K562 (cell line): ENCODE measurements at regions not wholly inside any gene's neighbourhood (a gene's known extent, or its start where the extent isn't known, plus 50 kb on each side); places are given as distances from the start of the nearest gene placed in this dataset.
A peak's percentile ranks its signal among the peaks of the same experiment; 100 is the strongest.
"Not testable (repeated sequence)": the region's sequence is repeated elsewhere in the genome, so short reads cannot be mapped to it uniquely, and the experiment has no call there.

Experiments used
- ATAC-seq: fragments of 200-7000 bp; cut with Tn5 transposase; 3 replicates; pipeline ENCODE4 v1.9.1; 2020; ENCODE audit warnings: moderate library complexity
- BruUV-seq: library from RNA; stranded (reverse); fragments of 400-500 nt; replicated peaks from 2 replicates; lab custom pipeline; 2021; lab: Mats Ljungman, UMichigan
- CTCF ChIA-PET: fragments of 300-600 bp; formaldehyde crosslinking; extraction: SDS; loops from one replicate; lab custom pipeline; 2021; ENCODE audit warnings: low intra/inter-chr PET ratio; lab: Yijun Ruan, JAX
- POLR2A ChIA-PET: fragments of 300-600, 350-650 bp; sonication (Branson Sonifier 250); formaldehyde crosslinking; extraction: SDS; loops from one replicate; lab custom pipeline; 2021; ENCODE audit warnings: antibody characterized with exemption, inconsistent platforms; lab: Yijun Ruan, JAX
- DNase-seq, 4 experiments: peaks; one replicate each; pipeline versions ENCODE4 v3.0.0 to v3.0.0-alpha.2; 2011 to 2018; ENCODE audit warnings: low spot score in 3 of 4, mixed read lengths in 3 of 4; ENCODE audit errors: extremely low read depth in 1 of 4
- FAIRE-seq: peaks from 2 replicates; lab custom pipeline; 2011; peaks lifted over from hg19 to GRCh38; lab: Jason Lieb, UNC
- H2AFZ ChIP-seq: 2 replicates; pipeline ENCODE4 v1.6.0; 2011; ENCODE audit warnings: low read depth, low read length, control low read depth, inconsistent platforms
- H3K27ac ChIP-seq: fragments of 200-600 bp; 3 replicates; pipeline ENCODE4 v1.8.0; 2011; ENCODE audit warnings: low read depth, mild to moderate bottlenecking, control low read depth, inconsistent platforms, low read length, moderate library complexity, mixed read lengths; ENCODE audit errors: extremely low read depth
- H3K27me3 ChIP-seq, 2 experiments: fragments of 300-600 bp in 1 of 2; 2 replicates in 1 of 2; 3 replicates in 1 of 2; pipeline versions ENCODE4 v1.6.0 to v1.8.0; 2011; ENCODE audit warnings: inconsistent platforms in 2 of 2, low read length in 2 of 2, mild to moderate bottlenecking in 1 of 2, mixed read lengths in 1 of 2, moderate library complexity in 1 of 2; ENCODE audit not compliant: control insufficient read depth in 2 of 2, insufficient read depth in 2 of 2
- H3K36me3 ChIP-seq: fragments of 300-600 bp; 3 replicates; pipeline ENCODE4 v1.8.0; 2011; ENCODE audit warnings: mild to moderate bottlenecking, low read length, inconsistent platforms; ENCODE audit not compliant: control insufficient read depth, insufficient read depth
- H3K4me1 ChIP-seq, 2 experiments: fragments of 200-600 bp in 1 of 2; replicated peaks in 1 of 2; 2 replicates in 1 of 2; 3 replicates in 1 of 2; pipeline versions ENCODE4 v1.5.1 to v1.8.0; 2011; ENCODE audit warnings: inconsistent platforms in 2 of 2, low read length in 2 of 2, mild to moderate bottlenecking in 1 of 2, mixed read lengths in 1 of 2, moderate library complexity in 1 of 2; ENCODE audit not compliant: control insufficient read depth in 2 of 2, insufficient read depth in 2 of 2
- H3K4me2 ChIP-seq: 2 replicates; pipeline ENCODE4 v1.6.1; 2011; ENCODE audit warnings: low read length, control low read depth, inconsistent platforms, mixed read lengths; ENCODE audit not compliant: insufficient read depth
- H3K4me3 ChIP-seq: fragments of 200-600 bp; sonication (generic), shearing (Covaris generic); 2 replicates; pipeline ENCODE4 v1.5.1; 2016; ENCODE audit warnings: control low read depth, inconsistent platforms
- H3K79me2 ChIP-seq: fragments of 200-600 bp; 3 replicates; pipeline ENCODE4 v1.8.0; 2011; ENCODE audit warnings: low read length, inconsistent platforms; ENCODE audit not compliant: control insufficient read depth, insufficient read depth
- H3K9ac ChIP-seq, 2 experiments: 2 replicates each; pipeline versions ENCODE4 v1.6.0 to v1.6.1; 2011; ENCODE audit warnings: low read depth in 2 of 2, low read length in 2 of 2, control low read depth in 1 of 2, inconsistent platforms in 1 of 2, mild to moderate bottlenecking in 1 of 2, mixed read lengths in 1 of 2; ENCODE audit not compliant: insufficient read depth in 1 of 2
- H3K9me1 ChIP-seq: one replicate; pipeline ENCODE4 v1.6.0; 2011; ENCODE audit warnings: inconsistent platforms, mild to moderate bottlenecking, low read length, moderate library complexity; ENCODE audit not compliant: control insufficient read depth, insufficient read depth
- H3K9me3 ChIP-seq: replicated peaks from 2 replicates; pipeline ENCODE4 v1.5.1; 2011; ENCODE audit warnings: low read depth, low read length, inconsistent platforms; ENCODE audit not compliant: control insufficient read depth, insufficient read depth
- H4K20me1 ChIP-seq: replicated peaks from 2 replicates; pipeline ENCODE4 v1.6.1; 2011; ENCODE audit warnings: low read length, inconsistent platforms, mixed read lengths; ENCODE audit not compliant: control insufficient read depth, insufficient read depth
- BCOR ChIP-seq: fragments of 450-650 bp; IDR thresholded peaks from 2 replicates; pipeline ENCODE4 v1.6.1; 2016
- CEBPB ChIP-seq: fragments of 450-650 bp; IDR thresholded peaks from 2 replicates; pipeline ENCODE4 v1.6.1; 2016; ENCODE audit warnings: missing genetic modification characterization, missing compliant biosample characterization
- PHF21A ChIP-seq: fragments of 450-650 bp; IDR thresholded peaks from 2 replicates; pipeline ENCODE4 v1.6.1; 2017; ENCODE audit warnings: low read depth, borderline replicate concordance
- RB1 ChIP-seq: fragments of 450-650 bp; IDR thresholded peaks from 2 replicates; pipeline ENCODE4 v1.6.1; 2017; ENCODE audit warnings: low read depth, mild to moderate bottlenecking
- ZNF146 ChIP-seq: IDR thresholded peaks from one replicate; pipeline ENCODE4 v1.6.1; 2018; ENCODE audit warnings: missing compliant biosample characterization; ENCODE audit not compliant: unreplicated experiment
- WGBS: fragments of 100-300 bp; shearing (Covaris generic); methylation state at CpG from one replicate; pipeline ENCODE4 v1.1.6; 2016; ENCODE audit warnings: low coverage, mixed read lengths; ENCODE audit not compliant: insufficient coverage; ENCODE audit errors: missing lambda C conversion rate; 5-methylcytosine and 5-hydroxymethylcytosine counted together
- in situ Hi-C: fragments of 300-500 bp; cut with MboI; formaldehyde crosslinking; loops from 4 replicates; pipeline ENCODE4 v1.15.0; 2018; ENCODE audit warnings: inconsistent platforms, mixed read lengths
- intact Hi-C: fragments of 100-400 bp; cut with micrococcal nuclease; formaldehyde crosslinking; loops from 2 replicates; pipeline ENCODE4 v1.14.2; 2022

GRCh38 chr13:50256536-50257321 lies 241.5 kb downstream of the KCNRG start:
- POLR2A ChIA-PET, H3K36me3 ChIP-seq: not testable (repeated sequence)
- TF ChIP-seq BCOR, result 0 out of 2 replicates have a peak, but pooled peaks have one; percentile 17
- peak; percentile 84 for TF ChIP-seq ZNF146 (CRISPR knock-in tag)
- TF ChIP-seq CEBPB (tag), result peak; percentile 33; the same call in 1 of the 2 replicates
- TF ChIP-seq, all 486 proteins: peak for 3; not testable (repeated sequence) for 483
- H3K9me1 ChIP-seq, H4K20me1 ChIP-seq, BruUV-seq, H3K79me2 ChIP-seq, H3K4me2 ChIP-seq, in situ Hi-C loops, DNase-seq, FAIRE-seq, CTCF ChIA-PET, intact Hi-C loops, H3K4me3 ChIP-seq, H2AFZ ChIP-seq, H3K9ac ChIP-seq, H3K27me3 ChIP-seq, H3K27ac ChIP-seq, H3K4me1 ChIP-seq, H3K9me3 ChIP-seq, ATAC-seq: not testable (repeated sequence)
- 69% methylated on average over 6 of the region's 6 CpGs for WGBS

GRCh38 chr13:50257646-50258045 lies 242.4 kb downstream of the KCNRG start:
- in situ Hi-C loops, result no loop called here
- H3K27me3 ChIP-seq, result no peaks in the 10 kb centered on the region
- 51% methylated on average over 3 of the region's 3 CpGs for WGBS
- no peak overlapping the region for H3K4me3 ChIP-seq
- BruUV-seq, result no TSS peak
- DNase-seq (no peak), FAIRE-seq (no peak), ATAC-seq (no peak; the same call in 2 of the 3 replicates)
- ChIA-PET POLR2A (no interaction called here), CTCF (no interaction called here)
- H3K9me1 ChIP-seq, result no peaks in the 10 kb centered on the region
- no peak overlapping the region for H3K9ac ChIP-seq
- H3K9me3 ChIP-seq, result no peaks in the 10 kb centered on the region
- H3K79me2 ChIP-seq, result no peaks in the 10 kb centered on the region; the same call in 2 of the 3 replicates
- H2AFZ ChIP-seq, result no peak overlapping the region
- H3K4me1 ChIP-seq, result no peaks in the 10 kb centered on the region
- no peaks in the 10 kb centered on the region for H4K20me1 ChIP-seq
- intact Hi-C loops, result no loop called here
- no peak overlapping the region for H3K4me2 ChIP-seq
- TF ChIP-seq PHF21A, result no peak
- TF ChIP-seq RB1, result no peak
- H3K27ac ChIP-seq, result no peak overlapping the region
- H3K36me3 ChIP-seq, result no peaks in the 10 kb centered on the region
